Thyroid gland (tissue), 4 donors: ENCODE measurements at regions not wholly inside any gene's neighbourhood (a gene's known extent, or its start where the extent isn't known, plus 50 kb on each side); places are given as distances from the start of the nearest gene placed in this dataset.

Experiments
- DNase-seq, 2 donors: peaks; one replicate each; pipeline ENCODE4 v3.0.0-alpha.2; 2019
- H3K27ac ChIP-seq, 3 donors: fragments of 200-600 bp; sonication (generic); 1 replicate in 2 of 3; 2 replicates in 1 of 3; pipeline ENCODE4 v1.5.1; 2016 to 2019; ENCODE audit warnings: mild to moderate bottlenecking in 1 of 3, moderate library complexity in 1 of 3
- H3K27me3 ChIP-seq: fragments of 200-600 bp; sonication (generic); one replicate; pipeline ENCODE4 v1.5.1; 2019
- H3K36me3 ChIP-seq, 2 donors: fragments of 200-600 bp; sonication (generic); one replicate each; pipeline ENCODE4 v1.5.1; 2016 to 2019
- H3K4me1 ChIP-seq, 2 donors: fragments of 200-600 bp; sonication (generic); one replicate each; pipeline ENCODE4 v1.5.1; 2017 to 2019
- H3K4me3 ChIP-seq, 3 donors: fragments of 200-600 bp; sonication (generic); replicated peaks in 1 of 3; 1 replicate in 2 of 3; 2 replicates in 1 of 3; pipeline ENCODE4 v1.5.1; 2016; ENCODE audit warnings: mild to moderate bottlenecking in 1 of 3
- H3K9me3 ChIP-seq: fragments of 200-600 bp; sonication (generic); one replicate; pipeline ENCODE4 v1.5.1; 2017
- POLR2A ChIP-seq, 2 donors: fragments of 450-650 bp; IDR thresholded peaks; one replicate each; pipeline ENCODE4 v1.6.1; 2017; ENCODE audit warnings: antibody characterized with exemption in 2 of 2, mild to moderate bottlenecking in 2 of 2, moderate library complexity in 1 of 2
- WGBS, 2 donors: methylation state at CpG; one replicate each; pipeline ENCODE4 v1.1.5; 2017; 5-methylcytosine and 5-hydroxymethylcytosine counted together
- intact Hi-C: fragments of 100-400 bp; cut with DNase I; formaldehyde crosslinking; loops from one replicate; pipeline ENCODE4 v1.15.1; 2023
- TF ChIP-seq, protein P1 (sequence below), 6 experiments: fragments of 200-600 bp in 3 of 6; fragments of 450-650 bp in 3 of 6; sonication (generic) in 3 of 6; IDR thresholded peaks; one replicate each; pipeline ENCODE4 v1.5.1; 2016 to 2019; ENCODE audit warnings: antibody characterized with exemption in 6 of 6, mild to moderate bottlenecking in 2 of 6, inconsistent platforms in 1 of 6, moderate library complexity in 1 of 6

DNA sequence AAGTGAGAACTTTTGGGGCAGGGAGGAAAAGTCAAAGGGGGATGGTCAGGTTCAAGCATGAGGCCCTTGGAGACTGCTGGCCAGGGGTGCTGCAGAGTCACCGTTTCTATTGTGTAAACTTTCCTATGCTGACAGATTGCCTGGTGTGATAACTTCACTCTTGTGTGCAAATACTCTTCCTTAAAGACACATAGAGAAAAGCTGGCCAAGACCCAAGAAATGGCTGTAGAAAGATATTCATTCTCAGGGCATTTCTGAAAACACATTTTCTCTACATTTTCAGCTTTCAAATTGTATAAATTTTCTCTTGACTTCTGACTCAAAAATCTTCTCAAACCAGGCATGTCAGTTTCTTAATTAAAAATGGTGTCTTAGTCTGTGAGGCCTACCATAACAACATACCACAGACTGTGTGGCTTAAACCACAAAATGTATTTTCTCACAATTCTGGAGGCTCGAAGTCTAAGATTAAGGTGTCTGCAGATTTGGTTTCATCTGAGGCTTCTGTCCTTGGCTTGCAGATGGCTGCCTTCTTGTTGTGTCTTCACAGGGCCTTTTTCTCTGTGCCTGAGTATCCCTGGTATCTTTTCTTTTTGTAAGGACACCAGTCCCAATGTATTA lies 304.5 kb downstream of the KCNRG start:
- DNase-seq: peak; percentile 14 to 23
- Histone ChIP-seq H3K27ac (peak overlapping the region in 1 of 3 donors; percentile 2), H3K4me3 (no peak overlapping the region), H3K36me3 (no peaks in the 10 kb centered on the region), H3K9me3 (no peaks in the 10 kb centered on the region), H3K4me1 (peaks cover 5 to 6% of the 10 kb centered on the region in 2 donors), H3K27me3 (no peaks in the 10 kb centered on the region)
- WGBS, 2 donors: 41 to 43% methylated on average over 2 of the region's 2 CpGs
- intact Hi-C loops: no loop called here
- TF ChIP-seq, protein P1, sequence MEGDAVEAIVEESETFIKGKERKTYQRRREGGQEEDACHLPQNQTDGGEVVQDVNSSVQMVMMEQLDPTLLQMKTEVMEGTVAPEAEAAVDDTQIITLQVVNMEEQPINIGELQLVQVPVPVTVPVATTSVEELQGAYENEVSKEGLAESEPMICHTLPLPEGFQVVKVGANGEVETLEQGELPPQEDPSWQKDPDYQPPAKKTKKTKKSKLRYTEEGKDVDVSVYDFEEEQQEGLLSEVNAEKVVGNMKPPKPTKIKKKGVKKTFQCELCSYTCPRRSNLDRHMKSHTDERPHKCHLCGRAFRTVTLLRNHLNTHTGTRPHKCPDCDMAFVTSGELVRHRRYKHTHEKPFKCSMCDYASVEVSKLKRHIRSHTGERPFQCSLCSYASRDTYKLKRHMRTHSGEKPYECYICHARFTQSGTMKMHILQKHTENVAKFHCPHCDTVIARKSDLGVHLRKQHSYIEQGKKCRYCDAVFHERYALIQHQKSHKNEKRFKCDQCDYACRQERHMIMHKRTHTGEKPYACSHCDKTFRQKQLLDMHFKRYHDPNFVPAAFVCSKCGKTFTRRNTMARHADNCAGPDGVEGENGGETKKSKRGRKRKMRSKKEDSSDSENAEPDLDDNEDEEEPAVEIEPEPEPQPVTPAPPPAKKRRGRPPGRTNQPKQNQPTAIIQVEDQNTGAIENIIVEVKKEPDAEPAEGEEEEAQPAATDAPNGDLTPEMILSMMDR (IDR thresholded peaks at IDR 0.05): no peak
- TF ChIP-seq POLR2A (IDR thresholded peaks at IDR 0.05): no peak

DNA sequence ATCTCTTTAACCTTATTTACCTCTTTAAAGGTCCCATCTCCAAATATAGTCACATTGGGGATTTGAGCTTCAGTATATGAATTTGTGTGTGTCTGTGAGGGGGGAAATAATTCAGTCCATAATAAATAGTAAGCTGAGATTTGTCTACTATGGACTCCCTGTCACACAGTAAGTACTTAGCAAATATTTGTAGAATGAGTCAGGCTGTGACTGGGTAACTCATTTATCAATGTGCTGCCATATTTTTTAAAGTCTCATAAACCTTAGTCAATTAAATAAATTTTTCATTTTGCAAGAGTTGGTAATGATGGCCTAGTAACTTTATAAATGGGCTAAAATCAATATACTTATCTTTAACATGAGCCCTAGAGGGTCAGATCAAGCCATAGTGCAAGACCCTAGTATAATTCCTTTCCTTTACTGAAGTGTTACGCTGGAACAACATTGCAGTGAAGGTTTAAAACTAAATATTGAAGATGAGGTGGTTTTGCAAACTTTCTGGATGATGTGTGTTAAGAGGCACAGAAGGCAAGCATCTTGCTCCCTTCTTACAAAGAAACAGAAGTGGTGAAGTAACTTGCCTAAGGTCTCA lies 305.1 kb downstream of the KCNRG start:
- DNase-seq: no peak
- Histone ChIP-seq H3K27me3 (no peaks in the 10 kb centered on the region), H3K36me3 (no peaks in the 10 kb centered on the region), H3K4me1 (peaks cover 5 to 6% of the 10 kb centered on the region in 2 donors), H3K27ac (no peak overlapping the region), H3K4me3 (no peak overlapping the region), H3K9me3 (no peaks in the 10 kb centered on the region)
- intact Hi-C loops: no loop called here
- 0 to 2% methylated on average over 1 of the region's 1 CpG for WGBS, 2 donors
- TF ChIP-seq POLR2A (IDR thresholded peaks at IDR 0.05): no peak
- TF ChIP-seq, protein P1 (IDR thresholded peaks at IDR 0.05): no peak

DNA sequence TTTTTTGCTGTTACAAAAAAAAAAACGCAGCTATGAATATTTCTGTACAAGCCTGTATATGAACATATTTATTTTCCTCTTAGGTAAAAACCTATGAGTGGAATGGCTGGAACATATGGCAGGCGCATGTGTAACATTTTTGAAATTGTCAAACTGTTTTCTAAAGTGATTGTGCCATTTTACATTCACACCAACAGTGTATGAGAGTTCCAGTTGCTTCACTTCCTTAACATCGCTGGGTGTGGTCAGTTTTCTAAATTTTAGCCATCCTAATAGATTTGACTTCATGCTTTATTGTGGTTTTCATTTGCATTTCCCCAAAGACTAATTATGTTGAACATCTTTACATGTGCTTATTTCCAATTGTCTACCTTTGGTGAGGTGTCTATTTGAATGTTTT lies 306.8 kb downstream of the KCNRG start:
- Histone ChIP-seq H3K4me1 (peaks cover 5 to 6% of the 10 kb centered on the region in 2 donors), H3K27me3 (no peaks in the 10 kb centered on the region), H3K4me3 (no peak overlapping the region), H3K27ac (no peak overlapping the region), H3K9me3 (no peaks in the 10 kb centered on the region), H3K36me3 (no peaks in the 10 kb centered on the region)
- TF ChIP-seq, protein P1 (IDR thresholded peaks at IDR 0.05): no peak
- no peak for TF ChIP-seq POLR2A (IDR thresholded peaks at IDR 0.05)
- intact Hi-C loops: no loop called here
- DNase-seq: no peak
- WGBS, 2 donors: 80 to 95% methylated on average over 3 of the region's 3 CpGs

DNA sequence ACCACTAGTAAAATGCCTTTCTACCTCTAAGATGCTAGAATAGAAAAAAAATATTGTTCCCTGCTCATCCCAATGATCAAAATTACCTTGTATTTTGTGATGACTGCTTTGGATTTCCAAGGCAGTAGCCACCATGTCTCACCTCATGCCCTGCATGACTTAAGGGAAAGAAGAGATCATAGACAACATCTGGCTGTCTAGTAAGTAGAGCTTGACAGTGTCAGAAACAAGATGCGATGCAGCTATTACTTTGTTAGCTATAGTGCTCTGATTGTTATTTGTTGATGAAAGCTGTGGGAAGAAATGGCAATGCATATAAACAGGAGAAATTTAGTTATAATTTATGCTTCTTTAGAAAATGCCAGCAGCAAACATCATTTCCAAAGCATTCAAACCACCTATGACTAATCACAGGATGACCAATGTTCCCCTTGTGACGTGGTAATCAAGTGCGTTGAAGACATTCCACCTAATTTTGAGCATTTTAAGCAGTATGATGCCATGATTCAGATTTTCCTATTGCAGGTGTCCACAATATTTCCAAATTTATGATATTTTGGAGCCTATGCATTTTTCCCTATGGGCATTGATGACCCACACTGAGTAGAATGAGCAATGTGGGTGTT lies 308.3 kb downstream of the KCNRG start:
- no peaks in the 10 kb centered on the region for H3K9me3 ChIP-seq
- intact Hi-C loops: no loop called here
- no peaks in the 10 kb centered on the region for H3K27me3 ChIP-seq
- WGBS, 2 donors: 94 to 95% methylated on average over 3 of the region's 3 CpGs
- no peak overlapping the region for H3K27ac ChIP-seq
- H3K4me1 ChIP-seq: peaks cover 5 to 6% of the 10 kb centered on the region in 2 donors
- H3K36me3 ChIP-seq: no peaks in the 10 kb centered on the region
- TF ChIP-seq POLR2A (IDR thresholded peaks at IDR 0.05): no peak
- TF ChIP-seq, protein P1 (IDR thresholded peaks at IDR 0.05): no peak
- no peak for DNase-seq
- no peak overlapping the region for H3K4me3 ChIP-seq

DNA sequence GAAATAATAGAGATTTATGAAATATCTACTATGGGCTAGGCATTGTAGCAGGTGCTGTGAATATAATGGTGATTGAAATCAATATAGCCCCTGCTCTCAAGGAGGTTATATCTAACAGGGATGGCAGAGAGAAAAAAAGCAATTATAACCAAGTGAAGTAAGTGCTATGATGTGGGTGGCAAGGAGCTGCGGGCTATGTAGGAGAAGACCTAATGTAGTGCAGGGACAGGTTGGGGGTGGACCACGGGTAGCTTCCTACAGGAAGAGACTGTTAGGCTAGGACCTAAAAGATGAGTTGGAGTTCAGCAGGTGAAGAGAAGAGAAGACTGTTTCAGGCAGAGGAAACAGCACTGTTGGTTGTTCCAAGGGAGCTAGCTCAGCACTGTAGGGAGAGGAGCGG lies 311.0 kb downstream of the KCNRG start:
- H3K4me1 ChIP-seq: no peaks in the 10 kb centered on the region
- H3K9me3 ChIP-seq: no peaks in the 10 kb centered on the region
- intact Hi-C loops: no loop called here
- H3K36me3 ChIP-seq: no peaks in the 10 kb centered on the region
- H3K27me3 ChIP-seq: no peaks in the 10 kb centered on the region
- no peak for DNase-seq
- H3K27ac ChIP-seq: no peak overlapping the region
- no peak for TF ChIP-seq POLR2A (IDR thresholded peaks at IDR 0.05)
- TF ChIP-seq, protein P1 (IDR thresholded peaks at IDR 0.05): no peak
- H3K4me3 ChIP-seq: no peak overlapping the region
- WGBS, 2 donors: 92 to 94% methylated on average over 3 of the region's 3 CpGs
